Ascending aorta (tissue), 2 donors: ENCODE measurements at regions not wholly inside any gene's neighbourhood (a gene's known extent, or its start where the extent isn't known, plus 50 kb on each side); places are given as distances from the start of the nearest gene placed in this dataset.

Experiments
- DNase-seq, 2 donors: peaks; one replicate each; pipeline ENCODE4 v3.0.0-alpha.2; 2019; ENCODE audit warnings: low spot score in 2 of 2
- H3K27ac ChIP-seq, 2 donors: fragments of 200-600 bp; sonication (generic); one replicate each; pipeline ENCODE4 v1.5.1; 2016 to 2017; ENCODE audit warnings: mild to moderate bottlenecking in 1 of 2
- H3K27me3 ChIP-seq: fragments of 200-600 bp; sonication (generic); one replicate; pipeline ENCODE4 v1.5.1; 2017
- H3K36me3 ChIP-seq, 2 donors: fragments of 200-600 bp; sonication (generic); one replicate each; pipeline ENCODE4 v1.5.1; 2016
- H3K4me1 ChIP-seq, 2 donors: fragments of 200-600 bp; sonication (generic); one replicate each; pipeline ENCODE4 v1.5.1; 2016 to 2017; ENCODE audit warnings: mild to moderate bottlenecking in 1 of 2
- H3K4me3 ChIP-seq, 2 donors: fragments of 200-600 bp; sonication (generic); one replicate each; pipeline ENCODE4 v1.5.1; 2016 to 2017; ENCODE audit warnings: mild to moderate bottlenecking in 1 of 2
- H3K9me3 ChIP-seq, 2 donors: fragments of 200-600 bp; sonication (generic); one replicate each; pipeline ENCODE4 v1.5.1; 2016
- CTCF ChIP-seq, 3 experiments: fragments of 200-600 bp in 2 of 3; fragments of 450-650 bp in 1 of 3; sonication (generic) in 2 of 3; IDR thresholded peaks; one replicate each; pipeline ENCODE4 v1.5.1; 2016 to 2019; ENCODE audit warnings: antibody characterized with exemption in 3 of 3, mild to moderate bottlenecking in 1 of 3, moderate library complexity in 1 of 3
- intact Hi-C: fragments of 100-400 bp; cut with DNase I; formaldehyde crosslinking; loops from one replicate; pipeline ENCODE4 v1.15.1; 2023

DNA sequence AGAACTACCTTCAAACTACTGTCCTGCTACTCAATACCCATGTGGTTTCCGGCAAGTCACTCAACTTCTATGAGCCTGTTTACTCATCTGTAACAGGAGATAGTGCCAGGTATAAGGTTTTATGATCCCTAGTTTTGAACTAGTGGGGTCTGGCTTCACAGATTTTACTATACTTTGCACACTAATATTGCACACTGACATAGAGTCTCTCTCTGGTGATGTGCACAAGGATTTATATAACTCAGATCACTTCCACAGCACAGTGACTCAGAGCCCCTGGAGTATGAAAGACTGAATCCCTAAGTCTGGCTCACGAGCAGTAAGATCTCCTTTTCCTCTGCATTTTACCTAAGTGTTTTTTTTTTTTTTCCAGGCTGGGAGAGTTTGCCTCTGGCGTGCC is 69.7 kb upstream of the SLC38A2 start:
- no peak overlapping the region for H3K27ac ChIP-seq
- intact Hi-C loops = no loop called here

DNA sequence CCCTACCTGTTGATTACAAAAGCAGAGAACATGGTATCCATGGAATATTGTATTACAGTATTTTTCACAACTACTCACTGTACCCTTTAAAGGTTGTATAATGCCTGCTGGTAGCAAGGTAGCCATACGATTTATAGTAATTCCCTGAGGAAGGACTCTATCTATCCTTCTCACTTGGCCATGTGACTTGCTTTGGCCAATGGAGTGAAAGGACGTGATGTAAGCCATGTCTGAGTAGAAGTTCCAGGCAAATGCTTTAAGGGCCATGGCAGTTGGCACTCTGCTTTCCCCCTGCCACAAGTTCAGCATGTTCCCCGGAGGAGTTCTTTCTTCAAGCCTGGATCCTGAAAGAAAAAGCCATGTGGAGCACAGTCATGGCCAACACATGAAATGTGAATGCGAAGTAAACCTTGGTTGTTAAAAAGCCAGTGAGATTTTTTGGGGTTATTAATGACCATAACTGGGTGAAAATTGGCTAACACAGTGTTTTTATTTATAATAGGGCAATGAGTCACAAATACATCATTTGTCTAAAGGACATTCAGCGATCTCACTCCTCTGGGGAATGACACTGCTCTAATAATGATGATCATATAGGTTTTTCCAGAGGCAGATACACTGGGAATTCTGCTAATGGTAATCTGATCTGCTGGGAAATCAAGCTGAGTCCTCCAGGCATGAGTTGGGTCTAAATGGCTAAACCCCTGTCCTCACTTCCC is 67.4 kb upstream of the SLC38A2 start:
- TF ChIP-seq CTCF (IDR thresholded peaks at IDR 0.05) = no peak

More for the DNA sequence above, 69.7 kb upstream of the SLC38A2 start:
- no peak overlapping the region for H3K4me3 ChIP-seq
- TF ChIP-seq CTCF (IDR thresholded peaks at IDR 0.05) = no peak
- H3K9me3 ChIP-seq = no peaks in the 10 kb centered on the region
- no peaks in the 10 kb centered on the region for H3K27me3 ChIP-seq
- DNase-seq = no peak
- H3K36me3 ChIP-seq = no peaks in the 10 kb centered on the region
- H3K4me1 ChIP-seq = peaks cover 0 to 3% of the 10 kb centered on the region in 2 donors

GRCh38 chr12:46438719-46439319 is 66.2 kb upstream of the SLC38A2 start:
- no peaks in the 10 kb centered on the region for H3K36me3 ChIP-seq
- intact Hi-C loops = no loop called here
- no peak for TF ChIP-seq CTCF (IDR thresholded peaks at IDR 0.05)
- no peaks in the 10 kb centered on the region for H3K27me3 ChIP-seq
- DNase-seq = no peak
- no peak overlapping the region for H3K27ac ChIP-seq
- H3K4me3 ChIP-seq = no peak overlapping the region
- H3K4me1 ChIP-seq = no peaks in the 10 kb centered on the region
- H3K9me3 ChIP-seq = no peaks in the 10 kb centered on the region

More for the DNA sequence above, 67.4 kb upstream of the SLC38A2 start:
- Histone ChIP-seq H3K27ac (no peak overlapping the region), H3K27me3 (no peaks in the 10 kb centered on the region), H3K36me3 (no peaks in the 10 kb centered on the region), H3K9me3 (no peaks in the 10 kb centered on the region), H3K4me1 (no peaks in the 10 kb centered on the region), H3K4me3 (no peak overlapping the region)
- no peak for DNase-seq
- intact Hi-C loops = no loop called here

DNA sequence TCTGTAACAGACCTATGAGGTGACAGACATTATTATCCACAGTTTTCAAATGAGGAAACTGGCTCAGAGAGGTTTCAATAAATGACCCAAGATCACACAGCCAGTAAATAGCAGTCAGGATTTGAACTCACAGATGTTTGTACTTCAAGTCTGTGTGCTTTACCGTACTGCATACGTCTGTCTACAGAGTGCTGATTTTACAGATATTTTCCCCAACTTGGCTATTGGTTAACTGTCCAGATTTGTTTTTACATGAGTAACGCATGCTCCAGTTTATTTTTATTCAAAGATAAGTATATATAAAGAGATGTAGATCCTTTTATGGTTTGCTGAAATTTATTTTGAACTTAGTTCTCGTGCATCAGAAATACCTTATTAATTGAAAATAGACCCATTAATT is 65.7 kb upstream of the SLC38A2 start:
- H3K4me1 ChIP-seq = no peaks in the 10 kb centered on the region
- H3K27ac ChIP-seq = no peak overlapping the region
- H3K36me3 ChIP-seq = no peaks in the 10 kb centered on the region
- TF ChIP-seq CTCF (IDR thresholded peaks at IDR 0.05) = no peak
- no peak overlapping the region for H3K4me3 ChIP-seq
- no peaks in the 10 kb centered on the region for H3K27me3 ChIP-seq
- no peaks in the 10 kb centered on the region for H3K9me3 ChIP-seq
- intact Hi-C loops = no loop called here
- DNase-seq = no peak

GRCh38 chr12:46437469-46437868 is 64.9 kb upstream of the SLC38A2 start:
- no peaks in the 10 kb centered on the region for H3K36me3 ChIP-seq
- H3K9me3 ChIP-seq = no peaks in the 10 kb centered on the region
- DNase-seq = no peak
- no peak overlapping the region for H3K4me3 ChIP-seq
- intact Hi-C loops = no loop called here
- H3K4me1 ChIP-seq = no peaks in the 10 kb centered on the region
- no peak overlapping the region for H3K27ac ChIP-seq
- no peak for TF ChIP-seq CTCF (IDR thresholded peaks at IDR 0.05)
- H3K27me3 ChIP-seq = no peaks in the 10 kb centered on the region
